Ishikawa (cell line): ENCODE measurements at regions not wholly inside any gene's neighbourhood (a gene's known extent, or its start where the extent isn't known, plus 50 kb on each side); places are given as distances from the start of the nearest gene placed in this dataset.

Experiments used
- EGR1 ChIP-seq: IDR thresholded peaks from 2 replicates; pipeline ENCODE4 v1.6.1; 2012
- YY1 ChIP-seq: IDR thresholded peaks from 2 replicates; pipeline ENCODE4 v1.6.1; 2012; ENCODE audit warnings: low read depth

- TF ChIP-seq YY1 (no peak), EGR1 (no peak)
Measured at GRCh38 chr6:115060581-115060980, 717.8 kb upstream of the HS3ST5 start.
